ENCODE measurements at regions not wholly inside any gene's neighbourhood (a gene's known extent, or its start where the extent isn't known, plus 50 kb on each side); places are given as distances from the start of the nearest gene placed in this dataset.

DNA sequence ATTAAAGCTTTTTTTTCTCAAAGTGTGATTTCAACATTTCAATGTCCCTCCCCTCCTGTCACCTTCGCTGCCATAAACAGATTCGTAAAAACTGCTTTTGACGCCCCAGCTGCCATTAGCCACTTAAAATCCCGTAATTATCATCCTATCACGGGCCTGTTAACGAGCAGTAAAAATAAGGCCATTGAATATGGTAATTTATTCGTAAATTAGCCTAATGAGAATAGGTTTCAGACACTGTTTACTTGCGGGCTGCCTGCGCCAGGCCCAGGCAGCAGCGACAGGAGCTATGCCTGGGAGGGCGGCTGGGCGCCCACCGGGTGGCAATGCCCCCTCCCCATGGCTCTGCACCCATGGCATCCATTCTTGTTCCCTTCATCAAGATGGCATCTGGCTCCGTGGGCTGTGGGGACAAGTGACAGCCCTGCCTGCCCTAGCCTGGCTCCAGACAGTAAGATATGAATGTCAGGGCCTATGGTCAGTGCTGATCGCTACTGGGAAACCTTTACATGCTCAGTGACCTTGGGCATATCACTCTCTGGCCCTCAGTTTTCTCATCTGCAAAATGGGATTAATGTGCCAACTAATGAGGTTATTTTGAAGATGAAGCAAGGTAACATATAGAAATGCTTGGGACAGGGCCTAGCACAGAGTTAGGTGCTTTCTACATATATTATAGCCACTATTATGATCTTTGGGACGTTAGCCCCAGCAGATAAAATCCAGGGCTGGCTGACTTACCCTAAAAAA, 500.8 kb downstream of the MN1 start:
- 47% methylated on average over 12 of the region's 16 CpGs for WGBS (ENCODE audit: insufficient coverage)
- peaks cover 8% of the 10 kb centered on the region for H3K27me3 ChIP-seq (ENCODE audit: control insufficient read depth, insufficient read depth, low read length)
- H3K4me1 ChIP-seq (ENCODE audit: control insufficient read depth, insufficient read depth, low read length) = peaks cover 19% of the 10 kb centered on the region
- peak in 2 of 6 donors; percentile 88 to 89 for DNase-seq (ENCODE audit: low read depth in 4 of 6, low spot score in 6 of 6)
- H3K4me3 ChIP-seq (ENCODE audit: low read depth, low read length) = no peak overlapping the region
- no peaks in the 10 kb centered on the region for H3K36me3 ChIP-seq (ENCODE audit: control insufficient read depth, insufficient read depth, low read length)
- H3K9me3 ChIP-seq (ENCODE audit: control insufficient read depth, insufficient read depth, low read length) = no peaks in the 10 kb centered on the region
- H3K27ac ChIP-seq (ENCODE audit: low read depth, low read length) = no peak overlapping the region

DNA sequence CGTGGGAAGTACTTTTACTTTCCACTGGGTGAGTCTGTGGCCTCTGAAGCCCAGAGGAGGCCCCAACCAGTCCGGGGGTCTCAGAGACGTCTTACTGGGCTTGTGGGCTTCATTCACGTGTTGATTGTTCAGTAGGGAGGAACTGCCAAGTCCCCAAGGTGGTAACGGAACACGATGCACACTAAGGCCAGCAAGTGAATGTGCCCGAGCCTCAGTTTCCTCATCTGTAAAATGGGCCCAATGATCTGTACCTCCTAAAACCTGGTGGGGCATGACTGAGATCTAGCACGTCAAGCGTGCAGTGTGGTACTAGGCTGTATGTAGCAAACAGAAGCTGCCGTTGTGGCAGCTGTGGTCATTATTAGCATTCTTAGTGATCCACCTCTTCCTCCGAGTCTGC, 499.1 kb downstream of the MN1 start:
- H3K27ac ChIP-seq (ENCODE audit: low read depth, low read length) = no peak overlapping the region
- no peaks in the 10 kb centered on the region for H3K36me3 ChIP-seq (ENCODE audit: control insufficient read depth, insufficient read depth, low read length)
- H3K4me1 ChIP-seq (ENCODE audit: control insufficient read depth, insufficient read depth, low read length) = peaks cover 19% of the 10 kb centered on the region
- 82% methylated on average over 11 of the region's 11 CpGs for WGBS (ENCODE audit: insufficient coverage)
- H3K27me3 ChIP-seq (ENCODE audit: control insufficient read depth, insufficient read depth, low read length) = peaks cover 5% of the 10 kb centered on the region
- DNase-seq (ENCODE audit: low read depth in 4 of 6, low spot score in 6 of 6) = no peak
- H3K9me3 ChIP-seq (ENCODE audit: control insufficient read depth, insufficient read depth, low read length) = no peaks in the 10 kb centered on the region
- H3K4me3 ChIP-seq (ENCODE audit: low read depth, low read length) = no peak overlapping the region

DNA sequence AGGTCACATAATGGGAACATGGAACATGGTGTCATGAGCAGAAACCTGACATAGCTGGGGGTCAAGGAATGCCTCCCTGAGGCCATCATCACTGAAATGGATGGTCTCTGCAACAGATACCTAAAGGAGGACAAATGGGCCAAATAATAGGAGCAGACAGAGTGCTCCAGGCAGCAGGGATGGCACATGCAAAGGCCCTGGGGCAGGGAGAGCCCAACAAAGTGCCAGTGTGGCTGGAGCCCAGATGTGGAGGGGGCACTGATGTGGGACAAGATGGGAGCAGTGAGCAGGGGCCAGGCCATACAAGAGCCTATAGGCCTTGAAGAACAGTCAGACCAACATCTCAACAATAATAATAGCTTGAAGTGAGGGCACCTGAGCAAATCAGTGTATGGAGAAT, 497.8 kb downstream of the MN1 start:
- Histone ChIP-seq H3K9me3 (ENCODE audit: control insufficient read depth, insufficient read depth, low read length) (no peaks in the 10 kb centered on the region), H3K4me3 (ENCODE audit: low read depth, low read length) (no peak overlapping the region), H3K4me1 (ENCODE audit: control insufficient read depth, insufficient read depth, low read length) (peaks cover 19% of the 10 kb centered on the region), H3K27me3 (ENCODE audit: control insufficient read depth, insufficient read depth, low read length) (peaks cover 5% of the 10 kb centered on the region), H3K36me3 (ENCODE audit: control insufficient read depth, insufficient read depth, low read length) (no peaks in the 10 kb centered on the region), H3K27ac (ENCODE audit: low read depth, low read length) (no peak overlapping the region)
- DNase-seq (ENCODE audit: low read depth in 4 of 6, low spot score in 6 of 6) = no peak

DNA sequence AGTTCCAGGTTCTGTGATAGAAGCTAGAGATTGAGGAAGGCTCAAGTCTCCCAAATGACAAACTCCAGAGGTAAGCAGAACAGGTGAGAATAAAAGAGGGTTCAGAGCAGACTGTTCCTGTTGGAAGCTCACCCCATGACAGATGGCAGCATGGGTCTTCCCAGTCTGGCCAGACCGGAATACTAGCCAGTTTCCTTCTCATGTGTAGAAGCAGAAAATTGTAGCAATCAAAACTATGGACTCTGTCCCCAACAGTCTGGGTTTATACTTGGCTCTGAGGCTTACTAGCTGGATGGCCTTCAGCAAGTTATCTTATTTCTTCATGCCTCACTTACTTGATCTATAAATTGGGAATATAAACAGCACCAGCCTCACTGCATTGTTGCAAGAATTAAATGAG, 494.8 kb downstream of the MN1 start:
- WGBS (ENCODE audit: insufficient coverage) = 100% methylated on average over 1 of the region's 1 CpG
- DNase-seq (ENCODE audit: low read depth in 4 of 6, low spot score in 6 of 6) = no peak

DNA sequence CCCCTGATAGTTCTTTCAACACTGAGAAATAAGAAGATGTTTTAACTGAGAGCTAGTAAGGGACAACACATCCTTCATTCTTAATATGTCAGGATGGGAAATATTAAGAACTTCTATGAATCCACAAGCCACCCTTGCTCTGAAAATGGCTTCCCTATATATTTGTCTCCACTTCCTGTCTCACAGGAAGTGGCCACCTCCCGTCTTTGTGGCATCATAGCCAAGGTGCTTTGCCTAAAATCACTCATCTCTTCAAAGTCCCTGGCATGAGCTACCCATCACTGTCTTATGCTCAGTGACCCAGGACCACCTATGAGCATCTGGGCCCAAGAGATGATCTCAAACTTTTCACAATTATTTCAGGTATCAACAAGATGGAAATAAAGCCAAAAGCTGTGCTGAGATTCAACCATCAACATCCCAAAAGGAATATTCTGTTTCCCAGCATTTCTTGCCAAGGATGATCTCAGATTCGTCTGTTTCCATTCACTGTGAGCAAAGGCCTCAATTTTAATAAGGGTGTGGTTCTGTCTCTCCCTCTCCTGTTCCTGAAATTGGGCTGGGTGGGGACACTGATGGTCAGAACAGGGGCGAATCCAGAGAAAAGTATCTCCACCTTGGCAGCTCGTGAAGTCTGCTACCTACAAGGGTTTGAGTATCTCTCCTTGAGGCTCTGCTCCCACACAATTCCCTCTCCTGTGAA, 493.9 kb downstream of the MN1 start:
- no peaks in the 10 kb centered on the region for H3K36me3 ChIP-seq (ENCODE audit: control insufficient read depth, insufficient read depth, low read length)
- peaks cover 16% of the 10 kb centered on the region for H3K4me1 ChIP-seq (ENCODE audit: control insufficient read depth, insufficient read depth, low read length)
- 57% methylated on average over 3 of the region's 4 CpGs for WGBS (ENCODE audit: insufficient coverage)
- H3K4me3 ChIP-seq (ENCODE audit: low read depth, low read length) = no peak overlapping the region
- H3K27ac ChIP-seq (ENCODE audit: low read depth, low read length) = peak overlapping the region; percentile 11
- no peaks in the 10 kb centered on the region for H3K9me3 ChIP-seq (ENCODE audit: control insufficient read depth, insufficient read depth, low read length)
- H3K27me3 ChIP-seq (ENCODE audit: control insufficient read depth, insufficient read depth, low read length) = peaks cover 7% of the 10 kb centered on the region
- DNase-seq (ENCODE audit: low read depth in 4 of 6, low spot score in 6 of 6) = no peak

More for the DNA sequence above, 494.8 kb downstream of the MN1 start:
- no peaks in the 10 kb centered on the region for H3K9me3 ChIP-seq (ENCODE audit: control insufficient read depth, insufficient read depth, low read length)
- H3K27ac ChIP-seq (ENCODE audit: low read depth, low read length) = no peak overlapping the region
- H3K36me3 ChIP-seq (ENCODE audit: control insufficient read depth, insufficient read depth, low read length) = no peaks in the 10 kb centered on the region
- H3K4me3 ChIP-seq (ENCODE audit: low read depth, low read length) = no peak overlapping the region
- H3K27me3 ChIP-seq (ENCODE audit: control insufficient read depth, insufficient read depth, low read length) = peaks cover 7% of the 10 kb centered on the region
- H3K4me1 ChIP-seq (ENCODE audit: control insufficient read depth, insufficient read depth, low read length) = peaks cover 11% of the 10 kb centered on the region

DNA sequence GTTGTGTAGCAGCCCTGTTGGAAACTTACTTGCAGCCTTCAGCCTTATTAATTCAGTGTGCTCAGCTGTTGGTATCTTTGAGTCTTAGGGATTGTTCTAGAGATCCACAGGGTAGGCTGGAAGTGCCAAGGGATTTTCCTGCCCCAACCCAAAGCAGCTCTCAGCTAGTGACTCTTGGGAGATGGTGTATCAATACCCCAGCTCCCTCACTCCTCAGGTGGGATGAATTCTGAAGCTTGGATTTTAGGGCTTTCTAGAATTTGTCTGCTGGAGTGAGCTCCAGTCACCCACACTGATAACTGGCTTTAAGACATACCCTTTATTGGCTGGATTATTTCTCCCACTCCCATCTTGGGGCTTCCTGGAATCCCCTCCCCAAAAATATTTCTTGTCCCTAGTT, 493.0 kb downstream of the MN1 start:
- Histone ChIP-seq H3K9me3 (ENCODE audit: control insufficient read depth, insufficient read depth, low read length) (no peaks in the 10 kb centered on the region), H3K4me3 (ENCODE audit: low read depth, low read length) (no peak overlapping the region), H3K27ac (ENCODE audit: low read depth, low read length) (peak overlapping the region; percentile 11), H3K4me1 (ENCODE audit: control insufficient read depth, insufficient read depth, low read length) (peaks cover 22% of the 10 kb centered on the region), H3K27me3 (ENCODE audit: control insufficient read depth, insufficient read depth, low read length) (peaks cover 7% of the 10 kb centered on the region), H3K36me3 (ENCODE audit: control insufficient read depth, insufficient read depth, low read length) (no peaks in the 10 kb centered on the region)
- no peak for DNase-seq (ENCODE audit: low read depth in 4 of 6, low spot score in 6 of 6)

DNA sequence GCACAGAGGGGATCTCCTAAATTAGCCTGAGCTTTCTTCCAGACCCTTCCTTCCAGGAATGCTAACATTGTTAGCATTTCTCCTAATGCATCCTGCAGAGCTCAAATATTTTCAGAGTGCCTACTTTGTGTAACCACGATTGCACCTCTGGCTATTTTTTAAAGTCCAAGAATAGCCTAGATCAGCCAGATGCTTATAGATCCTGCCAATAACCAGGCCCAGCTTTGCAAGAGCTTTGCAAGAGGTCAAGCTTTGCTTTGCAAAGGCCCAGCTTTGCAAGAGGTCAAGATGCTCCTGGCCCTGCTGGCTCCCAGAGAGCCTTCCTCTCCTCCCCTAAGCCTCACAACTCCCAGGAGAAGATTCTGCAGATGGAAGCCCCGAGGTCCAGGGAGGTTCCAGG, 491.9 kb downstream of the MN1 start:
- 61% methylated on average over 2 of the region's 2 CpGs for WGBS (ENCODE audit: insufficient coverage)
- DNase-seq (ENCODE audit: low read depth in 4 of 6, low spot score in 6 of 6) = no peak

DNA sequence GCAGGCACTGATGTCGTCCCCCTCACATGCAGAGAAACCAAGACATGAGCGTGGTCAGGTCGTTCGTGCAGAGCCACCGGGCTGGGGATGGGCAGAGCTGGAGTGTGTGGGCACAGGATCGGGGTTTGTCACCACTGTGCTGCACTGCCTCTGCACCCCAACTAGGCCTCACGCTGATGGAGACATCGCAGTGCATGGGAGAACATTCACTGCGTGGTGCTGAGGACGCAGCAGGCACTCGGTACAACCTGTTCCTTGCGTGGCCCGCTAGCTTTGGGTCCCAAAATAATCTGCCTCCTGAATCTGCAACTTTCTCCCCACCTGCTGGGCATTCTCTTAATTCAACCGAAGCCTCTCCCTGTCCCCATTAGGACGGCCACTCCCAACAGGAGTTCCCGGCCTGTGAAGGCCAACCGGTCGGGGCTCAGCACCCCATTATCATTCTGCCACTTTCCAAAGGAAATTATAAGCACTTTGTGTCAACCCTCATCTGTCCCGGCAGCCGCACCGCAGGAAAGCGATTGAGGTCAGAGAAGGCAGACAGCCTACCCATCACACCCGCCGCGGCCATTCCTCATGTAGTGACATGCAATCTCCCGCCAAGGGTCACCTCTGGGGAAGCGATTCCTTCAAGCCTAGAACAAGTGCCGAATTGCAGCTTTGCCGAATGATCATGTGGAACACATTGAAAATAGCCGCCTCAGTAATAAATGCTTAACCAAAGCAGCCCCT, 490.4 kb downstream of the MN1 start:
- Histone ChIP-seq H3K4me3 (ENCODE audit: low read depth, low read length) (peak overlapping the region; percentile 11), H3K27ac (ENCODE audit: low read depth, low read length) (peak overlapping the region; percentile 8), H3K9me3 (ENCODE audit: control insufficient read depth, insufficient read depth, low read length) (no peaks in the 10 kb centered on the region), H3K4me1 (ENCODE audit: control insufficient read depth, insufficient read depth, low read length) (peaks cover 22% of the 10 kb centered on the region), H3K36me3 (ENCODE audit: control insufficient read depth, insufficient read depth, low read length) (no peaks in the 10 kb centered on the region), H3K27me3 (ENCODE audit: control insufficient read depth, insufficient read depth, low read length) (peaks cover 7% of the 10 kb centered on the region)
- DNase-seq (ENCODE audit: low read depth in 4 of 6, low spot score in 6 of 6) = peak in 1 of 6 donors; percentile 71
- 54% methylated on average over 29 of the region's 30 CpGs for WGBS (ENCODE audit: insufficient coverage)

More for the DNA sequence above, 491.9 kb downstream of the MN1 start:
- Histone ChIP-seq H3K9me3 (ENCODE audit: control insufficient read depth, insufficient read depth, low read length) (no peaks in the 10 kb centered on the region), H3K36me3 (ENCODE audit: control insufficient read depth, insufficient read depth, low read length) (no peaks in the 10 kb centered on the region), H3K27ac (ENCODE audit: low read depth, low read length) (no peak overlapping the region), H3K4me3 (ENCODE audit: low read depth, low read length) (no peak overlapping the region), H3K27me3 (ENCODE audit: control insufficient read depth, insufficient read depth, low read length) (peaks cover 7% of the 10 kb centered on the region), H3K4me1 (ENCODE audit: control insufficient read depth, insufficient read depth, low read length) (peaks cover 22% of the 10 kb centered on the region)

DNA sequence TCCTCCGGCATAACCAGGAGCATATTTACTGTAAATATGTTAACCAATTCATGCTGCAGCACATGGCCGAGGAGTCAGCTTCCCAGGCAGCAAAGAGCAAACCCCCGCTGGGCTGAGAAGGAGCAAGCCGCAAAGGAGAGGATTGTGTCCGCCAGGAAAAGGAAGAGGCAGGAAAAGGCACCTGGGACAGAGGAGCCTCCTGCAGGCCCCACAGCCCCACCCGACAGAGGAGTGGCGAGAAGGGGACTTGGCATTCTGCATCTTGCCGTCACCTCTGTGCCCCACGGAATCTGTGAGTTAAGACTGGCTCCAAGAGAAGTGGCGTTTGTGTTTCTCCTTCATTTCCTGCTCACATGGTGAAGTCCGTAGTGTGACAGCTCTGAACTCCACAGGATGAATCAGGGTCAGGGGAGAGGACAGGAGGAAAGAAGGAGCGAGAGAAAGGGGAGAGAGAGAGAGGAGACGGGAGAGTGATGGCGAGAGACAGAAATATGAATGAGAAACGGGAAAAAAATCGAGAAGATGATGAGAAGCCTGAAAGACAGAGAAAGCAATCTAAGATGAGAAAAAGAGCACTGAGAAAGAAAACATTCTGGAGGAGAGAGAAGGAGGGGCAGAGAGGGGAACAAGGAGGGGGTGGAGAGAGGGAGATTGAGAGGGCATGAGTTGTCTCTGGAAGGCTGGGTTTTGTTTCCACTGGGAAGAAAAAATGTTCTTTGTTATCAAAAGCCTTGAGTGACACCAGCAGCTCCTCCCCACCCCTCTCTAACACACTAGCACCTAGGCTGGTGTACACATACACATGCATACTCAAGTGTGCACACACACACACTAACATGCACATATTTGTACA, 489.6 kb downstream of the MN1 start:
- Histone ChIP-seq H3K4me3 (ENCODE audit: low read depth, low read length) (peak overlapping the region; percentile 11), H3K4me1 (ENCODE audit: control insufficient read depth, insufficient read depth, low read length) (peaks cover 22% of the 10 kb centered on the region), H3K36me3 (ENCODE audit: control insufficient read depth, insufficient read depth, low read length) (no peaks in the 10 kb centered on the region), H3K27ac (ENCODE audit: low read depth, low read length) (peak overlapping the region; percentile 8), H3K9me3 (ENCODE audit: control insufficient read depth, insufficient read depth, low read length) (no peaks in the 10 kb centered on the region), H3K27me3 (ENCODE audit: control insufficient read depth, insufficient read depth, low read length) (peaks cover 7% of the 10 kb centered on the region)
- WGBS (ENCODE audit: insufficient coverage) = 14% methylated on average over 15 of the region's 16 CpGs
- peak in 2 of 6 donors; percentile 64 to 66 for DNase-seq (ENCODE audit: low read depth in 4 of 6, low spot score in 6 of 6)

Measured in spinal cord (tissue), 9 donors.